Astrocyte of the cerebellum (primary cell): ENCODE measurements at regions not wholly inside any gene's neighbourhood (a gene's known extent, or its start where the extent isn't known, plus 50 kb on each side); places are given as distances from the start of the nearest gene placed in this dataset.

Source experiments
- DNase-seq: peaks from one replicate; pipeline ENCODE4 v3.0.0-alpha.2; 2011; ENCODE audit warnings: low read depth
- H3K4me3 ChIP-seq: 2 replicates; pipeline ENCODE4 v1.5.1; 2011; ENCODE audit warnings: mild to moderate bottlenecking, low read depth, low read length, moderate library complexity
- in situ Hi-C: cut with HindIII; loops from 2 replicates; pipeline ENCODE4 v1.10.0; 2017; ENCODE audit warnings: low sequenced_read_pairs
- TF ChIP-seq, protein P1 (sequence below): IDR thresholded peaks from 2 replicates; pipeline ENCODE4 v1.5.1; 2012; ENCODE audit warnings: low read length, low read depth, moderate library complexity, mild to moderate bottlenecking; ENCODE audit errors: missing control alignments

DNA sequence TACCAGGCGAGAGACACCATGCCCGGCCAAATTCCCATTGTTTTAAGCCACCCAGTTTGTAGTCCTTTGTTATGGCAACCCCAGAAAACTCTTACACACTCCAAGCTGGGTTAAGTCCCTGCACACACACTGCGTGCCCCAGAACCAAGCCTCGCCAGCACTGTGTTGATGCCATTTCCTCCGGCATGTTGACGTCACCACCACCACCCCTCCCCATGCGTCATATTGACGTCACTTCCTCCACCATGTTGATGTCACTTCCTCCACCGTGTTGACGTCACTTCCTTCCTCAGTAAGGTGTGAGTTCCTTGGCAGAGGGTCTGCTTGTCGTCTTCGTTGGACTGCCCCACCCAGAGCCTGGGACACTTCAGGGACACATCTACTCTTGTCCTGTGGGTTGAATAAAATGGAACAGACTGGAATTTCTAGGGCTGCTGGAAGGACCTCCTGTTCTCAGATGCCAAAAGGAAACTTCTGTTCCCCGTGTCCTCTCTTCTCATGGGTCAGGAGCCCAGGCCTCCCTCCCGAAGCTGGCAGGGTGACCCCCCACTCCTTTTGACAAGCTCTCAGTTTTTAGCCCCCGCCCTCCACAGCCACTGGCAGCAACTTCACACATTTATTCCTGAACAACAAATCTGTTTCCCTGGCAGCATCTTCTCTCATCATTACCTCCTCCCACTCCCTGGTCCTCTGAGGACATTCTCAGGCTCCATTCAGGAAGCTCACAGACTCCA, 643.3 kb downstream of the NPHP4 start:
- no peak for DNase-seq
- H3K4me3 ChIP-seq, result no peak overlapping the region
- in situ Hi-C loops, result no loop called here
- TF ChIP-seq, protein P1, sequence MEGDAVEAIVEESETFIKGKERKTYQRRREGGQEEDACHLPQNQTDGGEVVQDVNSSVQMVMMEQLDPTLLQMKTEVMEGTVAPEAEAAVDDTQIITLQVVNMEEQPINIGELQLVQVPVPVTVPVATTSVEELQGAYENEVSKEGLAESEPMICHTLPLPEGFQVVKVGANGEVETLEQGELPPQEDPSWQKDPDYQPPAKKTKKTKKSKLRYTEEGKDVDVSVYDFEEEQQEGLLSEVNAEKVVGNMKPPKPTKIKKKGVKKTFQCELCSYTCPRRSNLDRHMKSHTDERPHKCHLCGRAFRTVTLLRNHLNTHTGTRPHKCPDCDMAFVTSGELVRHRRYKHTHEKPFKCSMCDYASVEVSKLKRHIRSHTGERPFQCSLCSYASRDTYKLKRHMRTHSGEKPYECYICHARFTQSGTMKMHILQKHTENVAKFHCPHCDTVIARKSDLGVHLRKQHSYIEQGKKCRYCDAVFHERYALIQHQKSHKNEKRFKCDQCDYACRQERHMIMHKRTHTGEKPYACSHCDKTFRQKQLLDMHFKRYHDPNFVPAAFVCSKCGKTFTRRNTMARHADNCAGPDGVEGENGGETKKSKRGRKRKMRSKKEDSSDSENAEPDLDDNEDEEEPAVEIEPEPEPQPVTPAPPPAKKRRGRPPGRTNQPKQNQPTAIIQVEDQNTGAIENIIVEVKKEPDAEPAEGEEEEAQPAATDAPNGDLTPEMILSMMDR, result no peak

DNA sequence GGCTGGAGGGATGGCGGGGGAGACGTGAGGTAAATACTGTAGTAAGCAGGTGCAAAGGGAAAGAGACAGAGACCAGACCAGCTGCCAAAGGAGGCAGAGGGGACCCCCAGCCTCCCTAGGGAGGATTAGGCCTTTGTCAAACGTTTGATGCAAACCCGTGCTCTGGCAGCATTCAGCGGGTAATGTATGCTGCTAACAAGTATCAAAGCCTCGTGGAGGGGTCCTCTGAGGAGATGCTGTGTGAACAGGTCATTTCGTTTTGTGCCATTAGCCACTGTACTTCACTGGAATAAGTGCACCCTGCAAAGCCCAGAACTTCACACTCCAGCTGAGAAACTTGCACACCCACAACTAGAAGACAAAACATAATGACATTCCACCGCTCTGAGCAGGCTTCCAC, 644.5 kb downstream of the NPHP4 start:
- TF ChIP-seq, protein P1, result no peak
- no peak for DNase-seq
- H3K4me3 ChIP-seq, result no peak overlapping the region
- in situ Hi-C loops, result no loop called here

DNA sequence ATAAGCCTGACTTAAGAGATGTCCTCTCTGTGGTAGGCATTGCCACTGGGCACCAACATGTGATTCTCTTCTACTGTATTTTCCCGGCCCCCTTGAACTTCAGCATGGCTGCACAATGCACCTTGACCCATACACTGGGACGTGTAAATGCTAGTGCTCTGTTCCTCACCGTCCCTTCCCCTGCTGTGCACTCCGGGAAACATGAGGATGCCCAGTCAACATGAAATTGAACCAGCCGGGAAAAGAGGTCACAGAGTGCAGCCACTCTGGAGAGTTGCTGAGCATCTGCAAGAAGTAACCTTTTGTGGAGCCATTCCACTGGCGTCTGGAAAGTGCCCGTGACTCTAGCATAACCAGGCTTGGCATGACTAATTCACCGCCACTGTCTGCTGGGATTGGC, 646.7 kb downstream of the NPHP4 start:
- in situ Hi-C loops, result no loop called here
- TF ChIP-seq, protein P1, result no peak
- DNase-seq, result no peak
- no peak overlapping the region for H3K4me3 ChIP-seq

DNA sequence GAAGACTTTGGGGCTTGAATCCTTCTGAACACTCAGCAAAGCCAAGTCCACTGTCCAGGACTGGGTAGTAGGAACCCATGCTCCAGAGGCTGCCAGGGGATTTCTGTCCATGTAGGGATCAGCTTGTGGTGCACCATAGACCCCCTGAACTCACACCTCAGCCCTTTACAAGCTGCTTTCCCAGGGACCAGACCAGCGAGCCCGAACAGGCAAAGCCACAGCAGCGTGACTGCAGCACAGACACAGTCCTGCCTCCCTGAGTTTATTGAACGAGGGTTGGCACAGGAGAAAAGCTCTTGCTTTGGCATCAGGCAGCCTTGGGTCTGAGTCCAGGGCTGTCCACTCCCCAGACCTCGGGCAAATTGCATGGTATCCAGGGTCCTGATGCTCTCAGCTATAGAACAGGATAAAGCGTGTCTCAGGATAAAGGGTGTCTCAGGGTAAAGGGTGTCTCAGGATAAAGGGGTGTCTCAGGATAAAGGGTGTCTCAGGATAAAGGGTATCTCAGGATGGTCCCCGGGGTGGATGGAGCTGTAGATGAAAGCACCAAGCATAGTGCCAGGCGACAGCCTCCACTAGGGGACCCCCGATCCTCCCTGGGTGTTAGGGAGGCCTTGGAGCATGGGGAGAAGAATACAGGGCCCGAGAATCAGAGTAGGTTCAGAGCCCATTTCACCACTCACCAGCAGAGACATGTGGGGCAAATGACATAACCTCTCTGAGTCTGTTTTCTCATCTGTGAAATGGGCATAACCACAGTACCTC, 648.8 kb downstream of the NPHP4 start:
- no peak for DNase-seq
- TF ChIP-seq, protein P1, result no peak
- no peak overlapping the region for H3K4me3 ChIP-seq
- in situ Hi-C loops, result no loop called here

DNA sequence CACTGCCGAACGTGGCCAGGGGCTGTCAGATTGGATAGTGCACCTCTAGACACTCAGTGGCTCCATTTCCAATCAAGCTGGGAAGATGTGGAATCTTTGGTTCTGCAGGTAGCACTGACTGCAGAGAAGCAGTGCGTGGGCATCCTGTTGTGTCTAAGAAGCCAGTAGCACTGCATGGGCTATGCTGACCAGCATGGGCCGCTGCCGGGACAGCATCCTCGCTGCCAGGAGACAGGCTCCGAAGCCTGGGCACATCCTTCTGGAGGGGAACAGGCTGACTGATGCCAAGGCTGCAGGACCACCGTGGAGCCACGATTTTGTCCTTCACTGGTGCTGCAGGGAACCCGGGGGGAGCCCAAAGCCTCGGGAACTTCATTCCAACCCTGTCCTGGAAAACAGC, 649.4 kb downstream of the NPHP4 start:
- DNase-seq, result no peak
- no peak overlapping the region for H3K4me3 ChIP-seq
- in situ Hi-C loops, result no loop called here
- TF ChIP-seq, protein P1, result no peak

DNA sequence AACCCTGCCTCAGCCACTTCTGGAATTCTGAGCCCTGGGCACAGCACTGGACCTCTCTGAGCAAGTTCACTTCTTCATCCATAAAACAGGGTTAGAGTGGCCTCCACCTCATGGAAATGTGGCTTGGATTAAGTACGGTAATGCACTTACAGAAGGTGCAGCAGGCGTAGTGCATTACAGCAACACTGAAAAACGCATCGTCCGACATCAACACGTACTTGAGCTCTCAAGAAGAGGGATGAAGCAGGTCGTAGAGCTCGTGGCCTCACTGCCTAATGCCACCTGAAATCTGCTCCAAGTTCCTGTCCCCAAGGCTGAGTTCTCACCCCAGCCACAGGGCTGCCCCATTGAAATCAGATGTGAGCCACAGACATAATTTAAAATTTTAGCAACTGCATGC, 650.1 kb downstream of the NPHP4 start:
- in situ Hi-C loops, result no loop called here
- TF ChIP-seq, protein P1, result no peak
- no peak for DNase-seq
- no peak overlapping the region for H3K4me3 ChIP-seq
